ENCODE measurements at regions not wholly inside any gene's neighbourhood (a gene's known extent, or its start where the extent isn't known, plus 50 kb on each side); places are given as distances from the start of the nearest gene placed in this dataset.

- TF ChIP-seq CEBPB (IDR thresholded peaks at IDR 0.05) (no peak), EP300 (IDR thresholded peaks at IDR 0.05; ENCODE audit: borderline replicate concordance) (no peak), TAF1 (IDR thresholded peaks at IDR 0.05; ENCODE audit: low read depth) (no peak), ZBTB7A (IDR thresholded peaks at IDR 0.05; ENCODE audit: low read depth) (no peak), MAX (IDR thresholded peaks at IDR 0.05) (no peak), REST (IDR thresholded peaks at IDR 0.05; ENCODE audit: low read depth) (no peak), NFIC (IDR thresholded peaks at IDR 0.05) (no peak), CREB1 (IDR thresholded peaks at IDR 0.05; ENCODE audit: low read depth) (no peak), USF1 (IDR thresholded peaks at IDR 0.05) (no peak), TEAD4 (IDR thresholded peaks at IDR 0.05) (no peak), YY1 (IDR thresholded peaks at IDR 0.05; ENCODE audit: low read depth) (no peak), EGR1 (IDR thresholded peaks at IDR 0.05) (no peak), RAD21 (IDR thresholded peaks at IDR 0.05; ENCODE audit: low read depth) (no peak), TCF12 (IDR thresholded peaks at IDR 0.05; ENCODE audit: low read depth) (no peak), FOXM1 (IDR thresholded peaks at IDR 0.05; ENCODE audit: borderline replicate concordance, low read depth) (no peak)
Measured at GRCh38 chr17:63224644-63225043, 221.5 kb downstream of the CYB561 start.

- TF ChIP-seq TCF12 (IDR thresholded peaks at IDR 0.05; ENCODE audit: low read depth) = no peak
- TF ChIP-seq EP300 (IDR thresholded peaks at IDR 0.05; ENCODE audit: borderline replicate concordance) = no peak
- no peak for TF ChIP-seq ZBTB7A (IDR thresholded peaks at IDR 0.05; ENCODE audit: low read depth)
- no peak for TF ChIP-seq USF1 (IDR thresholded peaks at IDR 0.05)
- no peak for TF ChIP-seq FOXM1 (IDR thresholded peaks at IDR 0.05; ENCODE audit: borderline replicate concordance, low read depth)
- no peak for TF ChIP-seq REST (IDR thresholded peaks at IDR 0.05; ENCODE audit: low read depth)
- TF ChIP-seq RAD21 (IDR thresholded peaks at IDR 0.05; ENCODE audit: low read depth) = no peak
- TF ChIP-seq TEAD4 (IDR thresholded peaks at IDR 0.05) = no peak
Measured at GRCh38 chr17:63232565-63233310, 213.4 kb downstream of the CYB561 start.

GRCh38 chr17:63240106-63240505, 206.0 kb downstream of the CYB561 start:
- TF ChIP-seq CREB1 (IDR thresholded peaks at IDR 0.05; ENCODE audit: low read depth) (no peak), TAF1 (IDR thresholded peaks at IDR 0.05; ENCODE audit: low read depth) (no peak), TCF12 (IDR thresholded peaks at IDR 0.05; ENCODE audit: low read depth) (no peak), NFIC (IDR thresholded peaks at IDR 0.05) (no peak), TEAD4 (IDR thresholded peaks at IDR 0.05) (no peak), USF1 (IDR thresholded peaks at IDR 0.05) (no peak), CEBPB (IDR thresholded peaks at IDR 0.05) (no peak), REST (IDR thresholded peaks at IDR 0.05; ENCODE audit: low read depth) (no peak), EGR1 (IDR thresholded peaks at IDR 0.05) (no peak), EP300 (IDR thresholded peaks at IDR 0.05; ENCODE audit: borderline replicate concordance) (no peak), FOXM1 (IDR thresholded peaks at IDR 0.05; ENCODE audit: borderline replicate concordance, low read depth) (no peak), YY1 (IDR thresholded peaks at IDR 0.05; ENCODE audit: low read depth) (no peak), MAX (IDR thresholded peaks at IDR 0.05) (no peak), ZBTB7A (IDR thresholded peaks at IDR 0.05; ENCODE audit: low read depth) (no peak), RAD21 (IDR thresholded peaks at IDR 0.05; ENCODE audit: low read depth) (no peak)

- TF ChIP-seq NFIC (IDR thresholded peaks at IDR 0.05) (no peak), TCF12 (IDR thresholded peaks at IDR 0.05; ENCODE audit: low read depth) (no peak), CREB1 (IDR thresholded peaks at IDR 0.05; ENCODE audit: low read depth) (no peak), MAX (IDR thresholded peaks at IDR 0.05) (no peak), CEBPB (IDR thresholded peaks at IDR 0.05) (no peak), FOXM1 (IDR thresholded peaks at IDR 0.05; ENCODE audit: borderline replicate concordance, low read depth) (no peak), EP300 (IDR thresholded peaks at IDR 0.05; ENCODE audit: borderline replicate concordance) (no peak), TAF1 (IDR thresholded peaks at IDR 0.05; ENCODE audit: low read depth) (no peak), TEAD4 (IDR thresholded peaks at IDR 0.05) (no peak), EGR1 (IDR thresholded peaks at IDR 0.05) (no peak)
Measured at GRCh38 chr17:63246344-63246743, 199.8 kb downstream of the CYB561 start.
